Right kidney (tissue), 1 donor: ENCODE measurements at regions not wholly inside any gene's neighbourhood (a gene's known extent, or its start where the extent isn't known, plus 50 kb on each side); places are given as distances from the start of the nearest gene placed in this dataset.

Experiments
- DNase-seq: peaks from one replicate; pipeline ENCODE4 v3.0.0-alpha.2; 2016

GRCh38 chr10:44051584-44052385 is 333.1 kb downstream of the CXCL12 start:
- no peak for DNase-seq

GRCh38 chr10:44051091-44051490 is 333.8 kb downstream of the CXCL12 start:
- no peak for DNase-seq

GRCh38 chr10:44049301-44050015 is 335.4 kb downstream of the CXCL12 start:
- DNase-seq, result no peak

GRCh38 chr10:44047361-44047760 is 337.5 kb downstream of the CXCL12 start:
- DNase-seq, result no peak

DNA sequence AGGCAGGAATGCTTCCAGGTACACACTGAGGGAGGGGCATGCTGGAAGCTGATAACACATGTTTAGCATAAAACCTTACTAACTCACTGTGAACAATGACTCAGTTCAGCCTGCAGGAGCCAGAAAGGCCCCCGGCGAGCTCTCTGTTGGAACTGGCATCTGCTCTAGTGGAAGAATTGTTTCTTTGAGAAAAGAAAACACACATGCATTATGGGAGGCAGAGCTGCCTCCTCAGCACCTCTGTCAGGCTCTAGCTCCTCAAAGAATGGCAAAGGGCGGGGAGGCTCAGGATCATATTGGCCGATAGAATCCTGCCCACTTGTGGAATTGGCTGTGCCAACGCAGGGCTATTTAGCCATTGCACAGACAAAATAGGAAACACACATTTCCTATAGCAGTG is 338.3 kb downstream of the CXCL12 start:
- no peak for DNase-seq

DNA sequence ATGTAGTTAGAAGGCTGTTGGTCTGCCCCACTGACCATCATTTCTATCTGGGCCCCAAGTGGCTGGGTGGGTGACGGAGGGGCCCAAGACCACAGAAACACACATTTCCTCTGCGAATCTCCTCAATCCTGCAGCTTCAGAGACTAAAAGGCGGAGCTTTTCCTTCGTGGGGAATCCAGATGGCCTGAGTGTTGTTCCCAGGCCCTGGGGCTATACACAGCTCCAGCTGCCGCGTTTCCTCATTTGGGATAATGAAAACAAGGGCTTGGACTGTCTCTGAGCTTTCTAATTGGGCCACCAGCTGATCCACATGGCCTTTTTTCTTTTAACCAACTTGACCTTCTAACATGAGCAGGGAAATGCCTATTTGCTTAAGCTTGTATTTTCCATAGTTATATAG is 339.9 kb downstream of the CXCL12 start:
- DNase-seq, result no peak

- DNase-seq, result no peak
These were observed 340.3 kb downstream of the CXCL12 start for GRCh38 chr10:44044549-44044948.

GRCh38 chr10:44043646-44044375 is 341.1 kb downstream of the CXCL12 start:
- DNase-seq, result no peak

GRCh38 chr10:44042926-44043602 is 341.8 kb downstream of the CXCL12 start:
- no peak for DNase-seq

DNA sequence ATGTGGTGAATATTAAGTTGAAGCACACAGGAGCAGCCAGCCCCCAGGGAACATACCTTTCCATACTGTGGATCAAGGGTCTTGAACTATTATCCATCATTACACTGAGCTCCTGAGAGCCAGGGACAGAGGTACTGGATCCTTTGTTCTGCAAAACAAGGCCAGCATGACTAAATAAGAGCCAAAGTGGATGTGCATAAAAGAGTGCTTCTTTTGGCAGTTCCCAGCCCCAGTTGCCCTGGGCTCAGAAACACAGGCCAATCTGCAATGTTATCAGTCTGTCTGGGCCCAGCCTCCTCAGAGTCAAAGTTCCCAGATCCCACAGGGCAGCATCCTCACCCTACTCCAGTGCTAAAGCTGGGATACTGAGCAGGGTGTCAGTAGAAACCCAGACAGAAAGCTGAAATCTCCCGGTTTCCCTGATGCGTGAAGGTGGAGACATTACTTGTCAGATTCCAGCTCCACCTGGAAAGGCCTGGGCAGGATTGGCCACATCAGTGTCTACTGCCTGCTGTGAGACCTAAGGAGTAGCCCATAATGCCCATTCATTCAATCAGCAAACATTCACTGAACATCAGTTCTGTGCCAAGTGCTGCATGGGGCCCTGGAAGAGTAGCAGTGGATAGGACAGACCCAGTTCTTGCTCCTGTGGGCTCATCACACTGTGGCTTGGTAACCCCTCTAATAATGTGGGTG is 342.7 kb downstream of the CXCL12 start:
- no peak for DNase-seq

DNA sequence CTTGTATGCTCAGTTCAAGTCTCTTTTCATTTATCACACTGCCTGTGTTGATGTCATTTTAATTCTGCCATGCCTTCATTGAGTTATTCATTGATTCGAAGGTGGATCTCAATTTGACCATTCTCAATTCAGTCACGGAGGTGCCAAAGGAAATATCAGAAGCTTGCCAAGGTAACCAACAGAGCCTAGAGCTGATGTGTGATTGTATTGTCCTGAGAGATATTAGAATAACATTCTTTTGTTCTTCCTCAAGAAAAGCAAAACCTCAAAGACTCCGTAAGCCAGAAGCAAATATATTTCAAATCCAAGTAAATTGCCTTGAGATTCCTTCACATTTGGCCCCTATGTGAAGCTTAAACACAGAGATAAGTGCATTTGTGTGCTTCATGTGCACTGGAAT is 345.3 kb downstream of the CXCL12 start:
- DNase-seq, result no peak

DNA sequence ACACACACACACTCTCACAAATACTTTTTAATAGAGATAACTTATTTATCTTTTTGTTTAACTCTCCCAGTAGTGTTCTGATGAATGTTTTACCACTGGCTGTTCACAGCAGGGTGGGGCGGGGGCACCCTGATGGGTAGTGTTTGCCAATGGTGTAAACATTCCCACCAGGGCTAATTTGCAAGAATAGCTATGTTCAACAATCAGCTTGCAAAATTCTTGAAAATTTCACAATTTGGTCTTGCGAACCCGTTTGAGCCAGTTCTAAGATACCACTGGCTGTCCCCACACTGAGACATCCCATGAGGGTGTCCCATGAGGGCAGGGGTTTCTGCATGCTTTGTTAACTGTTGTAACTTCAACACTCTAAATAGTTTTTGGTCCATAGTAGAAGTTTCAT is 348.5 kb downstream of the CXCL12 start:
- DNase-seq, result no peak

DNA sequence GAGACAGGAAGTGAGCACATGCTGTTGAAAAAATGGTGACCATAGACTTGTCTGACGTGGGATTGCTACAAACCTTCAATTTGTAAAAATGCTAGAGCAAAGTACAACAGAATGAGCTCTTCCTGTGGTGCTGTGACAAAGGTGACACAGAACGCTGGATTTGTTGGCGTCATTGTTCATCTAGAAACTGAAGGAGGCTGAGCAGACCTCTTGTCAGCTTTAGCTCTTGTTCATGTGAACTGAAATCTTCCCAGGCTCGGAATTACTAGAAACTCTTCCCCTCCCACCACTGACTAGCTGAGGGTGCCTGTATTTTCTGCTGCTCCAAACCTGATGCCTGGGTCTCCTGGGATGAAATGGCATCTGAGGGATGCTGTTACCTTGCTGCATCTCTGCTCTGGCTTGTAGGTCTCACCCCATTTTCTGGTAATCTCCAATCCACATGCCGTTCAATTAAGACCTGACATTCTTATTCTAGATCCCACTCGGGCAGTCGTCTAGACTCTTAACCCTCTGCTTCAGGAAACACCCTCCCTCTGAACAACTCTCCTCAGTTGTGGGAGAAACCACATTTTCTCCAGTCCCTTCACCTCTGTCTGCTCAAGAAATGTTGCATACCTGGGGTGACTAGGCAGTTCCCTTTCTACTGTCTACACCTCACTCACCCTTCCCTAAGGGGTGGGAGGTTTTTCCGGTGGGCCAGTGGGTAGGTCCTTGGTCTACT is 349.3 kb downstream of the CXCL12 start:
- no peak for DNase-seq

- no peak for DNase-seq
These were observed 350.0 kb downstream of the CXCL12 start for GRCh38 chr10:44034946-44035345.

DNA sequence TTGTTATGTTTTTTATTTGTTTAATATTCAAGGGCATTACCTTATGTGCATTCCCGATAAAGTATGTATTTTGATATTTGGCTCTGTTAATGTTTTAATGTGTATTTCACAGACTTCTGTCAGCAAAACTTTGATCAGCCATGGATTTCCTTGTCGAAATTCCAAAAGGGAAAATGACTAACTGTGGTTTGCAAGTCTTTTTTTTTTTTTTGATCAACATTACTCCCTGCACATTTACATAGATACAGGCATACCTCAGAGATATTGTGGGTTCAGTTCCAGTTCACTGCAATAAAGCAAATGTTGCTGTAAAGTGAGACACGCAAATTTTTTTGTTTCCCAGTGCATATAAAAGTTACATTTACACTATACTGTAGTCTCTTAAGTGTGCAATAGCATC is 351.9 kb downstream of the CXCL12 start:
- DNase-seq, result no peak

DNA sequence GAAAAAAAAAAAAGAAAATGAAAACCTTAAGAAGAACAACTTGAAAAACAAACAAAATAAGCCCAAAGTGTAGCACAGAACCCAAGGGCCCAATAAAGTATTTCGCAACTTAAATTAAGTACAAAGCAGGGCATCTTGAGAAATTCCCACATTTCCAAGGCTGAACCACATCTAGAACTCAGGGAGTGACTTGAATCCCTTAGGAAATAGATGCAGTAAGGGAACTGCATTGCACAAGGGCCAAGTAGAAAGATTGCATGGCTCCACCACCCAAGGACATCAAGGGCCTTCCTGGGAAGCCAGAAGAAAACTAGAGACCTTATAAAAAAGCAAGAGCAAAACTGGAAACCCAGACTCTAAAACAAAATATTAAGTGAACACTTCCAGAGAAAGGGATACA is 352.7 kb downstream of the CXCL12 start:
- no peak for DNase-seq

DNA sequence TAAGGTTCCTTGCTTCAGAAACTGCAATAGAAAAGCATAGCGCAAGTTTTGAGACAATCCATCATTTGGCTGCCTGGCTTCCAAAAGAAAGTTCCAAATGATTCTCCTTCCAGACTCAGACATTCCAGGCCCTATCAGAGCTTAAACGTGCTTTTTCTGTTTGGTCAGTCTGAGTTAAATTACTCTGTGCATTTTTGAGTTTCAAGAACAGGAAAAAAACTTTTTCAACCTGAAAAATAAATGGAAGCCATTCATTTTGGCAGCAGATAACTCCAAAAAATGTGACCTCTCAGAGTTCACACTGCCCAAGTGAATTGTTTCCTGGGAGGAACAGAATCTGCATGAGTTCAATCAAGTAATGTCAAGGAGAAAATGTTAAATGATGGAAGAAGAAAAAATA is 354.2 kb downstream of the CXCL12 start:
- no peak for DNase-seq

GRCh38 chr10:44030132-44030531 is 354.8 kb downstream of the CXCL12 start:
- DNase-seq, result no peak

DNA sequence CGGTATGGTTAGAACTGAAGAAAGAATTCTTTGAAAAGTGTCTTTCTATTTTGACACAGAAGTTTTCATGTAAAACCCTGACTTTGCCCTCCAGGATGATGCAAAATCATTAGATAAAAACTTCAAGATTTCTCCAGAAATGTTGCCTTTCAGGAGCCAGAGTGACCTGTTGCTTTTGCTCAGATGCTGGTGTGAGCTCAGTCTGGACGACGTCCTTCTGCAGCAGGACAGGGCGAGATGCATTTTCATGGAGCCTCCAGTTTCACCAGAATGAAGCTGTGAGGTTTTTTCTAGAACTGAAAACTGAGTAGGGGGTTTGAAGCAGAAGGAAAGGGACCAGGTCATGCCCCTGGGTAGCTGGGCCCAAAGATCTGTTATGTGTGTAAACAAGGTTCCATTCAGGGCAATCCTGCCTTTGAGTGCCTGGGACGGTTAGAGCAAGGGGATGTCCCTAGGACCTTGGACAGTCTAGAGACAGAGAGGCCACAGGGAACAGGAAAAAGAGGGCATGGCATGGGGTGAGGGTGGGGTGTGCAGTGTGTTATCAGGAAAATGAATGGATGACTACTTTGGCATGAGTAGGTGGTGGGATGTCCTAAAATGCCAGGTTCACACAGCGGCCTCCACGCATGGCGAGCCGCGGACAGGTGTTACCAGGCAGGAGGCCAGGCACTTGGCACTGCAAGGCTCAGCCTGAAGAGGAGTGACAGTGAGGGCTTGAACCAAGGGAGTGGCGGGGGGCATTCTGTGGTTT is 356.3 kb downstream of the CXCL12 start:
- no peak for DNase-seq

- no peak for DNase-seq
These were observed 360.4 kb downstream of the CXCL12 start for GRCh38 chr10:44024356-44025116.
